Sigmoid colon (tissue), 6 donors: ENCODE measurements at regions not wholly inside any gene's neighbourhood (a gene's known extent, or its start where the extent isn't known, plus 50 kb on each side); places are given as distances from the start of the nearest gene placed in this dataset.

ENCODE experiments used
- DNase-seq: peaks from one replicate; pipeline ENCODE4 v3.0.0-alpha.2; 2019
- H3K27ac ChIP-seq, 4 donors: fragments of 200-600 bp; sonication (generic); one replicate each; pipeline ENCODE4 v1.5.1; 2016 to 2019; ENCODE audit warnings: mild to moderate bottlenecking in 1 of 4
- H3K27me3 ChIP-seq, 3 donors: fragments of 200-600 bp; sonication (generic); one replicate each; pipeline ENCODE4 v1.5.1; 2019; ENCODE audit warnings: mild to moderate bottlenecking in 1 of 3
- H3K36me3 ChIP-seq, 4 donors: fragments of 200-600 bp; sonication (generic); one replicate each; pipeline ENCODE4 v1.5.1; 2016 to 2019
- H3K4me1 ChIP-seq, 4 donors: fragments of 200-600 bp; sonication (generic); one replicate each; pipeline ENCODE4 v1.5.1; 2017 to 2019
- H3K4me3 ChIP-seq, 4 donors: fragments of 200-600 bp; sonication (generic); one replicate each; pipeline ENCODE4 v1.5.1; 2017 to 2019; ENCODE audit warnings: mild to moderate bottlenecking in 2 of 4, moderate library complexity in 1 of 4
- H3K9me3 ChIP-seq, 4 donors: fragments of 200-600 bp in 3 of 4; sonication (generic) in 3 of 4; one replicate each; pipeline versions ENCODE4 v1.5.1 to v1.6.1; 2013 to 2019
- EP300 ChIP-seq, 4 donors: sonication (generic); formaldehyde crosslinking; IDR thresholded peaks; one replicate each; pipeline ENCODE4 v1.6.1; 2017; ENCODE audit warnings: antibody characterized with exemption in 4 of 4
- POLR2A ChIP-seq, 2 donors: fragments of 450-650 bp; IDR thresholded peaks; one replicate each; pipeline ENCODE4 v1.6.1; 2016; ENCODE audit warnings: antibody characterized with exemption in 2 of 2, mild to moderate bottlenecking in 2 of 2, moderate library complexity in 2 of 2
- POLR2AphosphoS5 ChIP-seq, 4 donors: sonication (generic); formaldehyde crosslinking; IDR thresholded peaks; one replicate each; pipeline ENCODE4 v1.6.1; 2017; ENCODE audit warnings: antibody characterized with exemption in 4 of 4
- WGBS, 2 donors: extraction: QIAGEN DNeasy Blood & Tissue Kit; methylation state at CpG; one replicate each; pipeline ENCODE4 v1.1.7; 2013; 5-methylcytosine and 5-hydroxymethylcytosine counted together
- intact Hi-C: fragments of 100-400 bp; cut with DNase I; formaldehyde crosslinking; loops from one replicate; pipeline ENCODE4 v1.15.1; 2023
- TF ChIP-seq, protein P1 (sequence below), 4 experiments: fragments of 450-650 bp in 3 of 4; fragments of 200-600 bp in 1 of 4; IDR thresholded peaks; one replicate each; pipeline ENCODE4 v1.5.1; 2016 to 2019; ENCODE audit warnings: antibody characterized with exemption in 4 of 4, mild to moderate bottlenecking in 3 of 4, moderate library complexity in 2 of 4
- donor health status: healthy with polysubstance abuse.
- donor health status: healthy.

DNA sequence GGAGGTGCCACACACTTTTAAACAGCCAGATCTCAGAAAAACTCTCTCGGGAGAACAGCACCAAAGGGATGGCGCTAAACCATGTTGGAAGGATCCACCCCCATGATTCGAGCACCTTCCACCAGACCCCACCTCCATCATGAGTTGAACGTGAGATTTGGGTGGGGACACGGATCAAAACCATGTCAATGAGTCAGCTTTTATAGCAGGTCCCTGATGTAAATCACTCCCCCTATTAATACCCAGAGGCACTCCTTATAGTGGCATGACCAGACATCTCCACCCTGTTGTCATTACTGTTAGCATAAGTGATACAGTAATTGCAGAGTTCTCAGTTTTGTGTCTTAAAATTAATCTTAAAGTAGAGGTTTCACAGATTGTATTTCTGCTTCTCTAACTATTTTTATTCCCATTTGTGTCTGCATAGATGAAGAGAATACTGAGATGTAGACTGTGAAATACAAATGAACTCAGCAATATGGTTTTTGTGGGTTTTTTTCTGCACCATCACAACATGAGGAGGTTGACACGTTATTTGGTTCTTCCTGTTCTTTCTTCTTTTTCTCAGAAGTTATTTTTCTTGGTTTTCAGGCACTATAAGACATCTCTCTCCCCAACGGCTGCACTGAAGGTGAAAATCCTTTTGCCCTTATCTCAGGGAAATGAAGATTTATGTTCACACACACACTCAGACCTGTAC lies 218.2 kb downstream of the ARL4C start:
- H3K9me3 ChIP-seq: no peaks in the 10 kb centered on the region
- no peak overlapping the region for H3K27ac ChIP-seq
- H3K4me1 ChIP-seq: no peaks in the 10 kb centered on the region
- H3K27me3 ChIP-seq: peaks cover 0 to 3% (median 0%) of the 10 kb centered on the region in 3 donors
- intact Hi-C loops: no loop called here
- TF ChIP-seq POLR2A (IDR thresholded peaks at IDR 0.05) (no peak), EP300 (IDR thresholded peaks at IDR 0.05) (no peak), POLR2AphosphoS5 (IDR thresholded peaks at IDR 0.05) (no peak)
- TF ChIP-seq, protein P1, sequence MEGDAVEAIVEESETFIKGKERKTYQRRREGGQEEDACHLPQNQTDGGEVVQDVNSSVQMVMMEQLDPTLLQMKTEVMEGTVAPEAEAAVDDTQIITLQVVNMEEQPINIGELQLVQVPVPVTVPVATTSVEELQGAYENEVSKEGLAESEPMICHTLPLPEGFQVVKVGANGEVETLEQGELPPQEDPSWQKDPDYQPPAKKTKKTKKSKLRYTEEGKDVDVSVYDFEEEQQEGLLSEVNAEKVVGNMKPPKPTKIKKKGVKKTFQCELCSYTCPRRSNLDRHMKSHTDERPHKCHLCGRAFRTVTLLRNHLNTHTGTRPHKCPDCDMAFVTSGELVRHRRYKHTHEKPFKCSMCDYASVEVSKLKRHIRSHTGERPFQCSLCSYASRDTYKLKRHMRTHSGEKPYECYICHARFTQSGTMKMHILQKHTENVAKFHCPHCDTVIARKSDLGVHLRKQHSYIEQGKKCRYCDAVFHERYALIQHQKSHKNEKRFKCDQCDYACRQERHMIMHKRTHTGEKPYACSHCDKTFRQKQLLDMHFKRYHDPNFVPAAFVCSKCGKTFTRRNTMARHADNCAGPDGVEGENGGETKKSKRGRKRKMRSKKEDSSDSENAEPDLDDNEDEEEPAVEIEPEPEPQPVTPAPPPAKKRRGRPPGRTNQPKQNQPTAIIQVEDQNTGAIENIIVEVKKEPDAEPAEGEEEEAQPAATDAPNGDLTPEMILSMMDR (IDR thresholded peaks at IDR 0.05): no peak
- 74 to 87% methylated on average over 7 of the region's 7 CpGs for WGBS, 2 donors
- no peak for DNase-seq
- H3K36me3 ChIP-seq: no peaks in the 10 kb centered on the region
- no peak overlapping the region for H3K4me3 ChIP-seq

DNA sequence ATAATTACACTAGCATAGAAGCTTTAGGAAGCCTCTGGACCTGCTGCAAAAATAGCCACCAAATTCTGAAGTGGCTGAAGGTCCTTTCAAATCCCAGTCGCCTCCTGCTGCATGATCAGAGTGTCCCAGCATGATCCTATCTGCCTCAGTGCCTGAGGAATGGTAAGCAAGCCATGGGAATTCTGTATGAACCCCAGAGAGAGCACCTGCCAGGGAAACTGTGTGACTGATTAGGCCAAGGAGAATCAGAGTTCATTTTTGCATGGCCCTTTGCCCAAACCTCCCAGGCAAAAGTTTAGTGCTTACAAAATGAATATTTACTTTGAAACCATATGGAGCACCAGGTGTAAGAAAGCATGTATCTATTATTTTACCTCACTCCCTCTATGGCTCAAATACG lies 221.4 kb downstream of the ARL4C start:
- no peak for TF ChIP-seq EP300 (IDR thresholded peaks at IDR 0.05)
- TF ChIP-seq POLR2AphosphoS5 (IDR thresholded peaks at IDR 0.05): no peak
- TF ChIP-seq, protein P1 (IDR thresholded peaks at IDR 0.05): no peak
- no peak for TF ChIP-seq POLR2A (IDR thresholded peaks at IDR 0.05)
- Histone ChIP-seq H3K9me3 (no peaks in the 10 kb centered on the region), H3K36me3 (no peaks in the 10 kb centered on the region), H3K27me3 (peaks cover 0 to 3% (median 0%) of the 10 kb centered on the region in 3 donors), H3K4me3 (no peak overlapping the region), H3K4me1 (no peaks in the 10 kb centered on the region), H3K27ac (no peak overlapping the region)
- DNase-seq: no peak
- WGBS, 2 donors: 27 to 69% methylated on average over 2 of the region's 2 CpGs
- intact Hi-C loops: no loop called here

DNA sequence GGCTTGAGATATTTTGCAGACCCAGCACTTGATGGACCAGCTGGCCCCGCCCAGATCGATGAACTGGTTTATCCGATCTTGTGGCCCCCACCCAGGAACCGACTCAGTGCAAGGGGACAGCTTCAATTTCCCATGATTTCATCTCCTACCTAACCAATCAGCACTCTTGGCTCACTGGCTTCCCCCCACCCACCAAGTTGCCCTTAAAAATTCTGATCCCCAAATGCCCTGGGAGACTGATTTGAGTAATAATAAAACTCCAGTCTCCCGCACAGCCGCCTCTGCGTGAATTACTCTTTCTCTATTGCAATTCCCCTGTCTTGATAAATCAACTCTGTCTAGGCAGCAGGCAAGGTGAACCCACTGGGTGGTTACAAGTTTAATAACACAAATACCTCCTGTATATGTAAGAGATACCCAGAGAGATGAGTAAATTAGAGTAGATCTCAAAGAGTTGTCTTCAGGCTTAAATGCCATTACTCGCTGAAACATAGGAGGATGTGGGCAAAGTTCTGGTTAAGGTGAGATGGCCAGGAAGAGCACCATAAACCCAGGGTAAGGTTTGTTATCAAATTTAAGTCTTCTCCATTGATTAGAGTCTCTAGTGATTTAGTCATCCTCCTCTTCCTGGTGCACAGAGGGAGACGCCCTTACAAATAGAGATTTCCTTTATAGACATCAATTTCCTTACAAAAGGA lies 222.8 kb downstream of the ARL4C start:
- Histone ChIP-seq H3K27me3 (peaks cover 0 to 3% (median 0%) of the 10 kb centered on the region in 3 donors), H3K9me3 (no peaks in the 10 kb centered on the region), H3K36me3 (no peaks in the 10 kb centered on the region), H3K27ac (no peak overlapping the region), H3K4me1 (no peaks in the 10 kb centered on the region), H3K4me3 (no peak overlapping the region)
- DNase-seq: no peak
- WGBS, 2 donors: 75 to 85% methylated on average over 9 of the region's 9 CpGs
- intact Hi-C loops: no loop called here
- TF ChIP-seq, protein P1 (IDR thresholded peaks at IDR 0.05): no peak
- no peak for TF ChIP-seq EP300 (IDR thresholded peaks at IDR 0.05)

DNA sequence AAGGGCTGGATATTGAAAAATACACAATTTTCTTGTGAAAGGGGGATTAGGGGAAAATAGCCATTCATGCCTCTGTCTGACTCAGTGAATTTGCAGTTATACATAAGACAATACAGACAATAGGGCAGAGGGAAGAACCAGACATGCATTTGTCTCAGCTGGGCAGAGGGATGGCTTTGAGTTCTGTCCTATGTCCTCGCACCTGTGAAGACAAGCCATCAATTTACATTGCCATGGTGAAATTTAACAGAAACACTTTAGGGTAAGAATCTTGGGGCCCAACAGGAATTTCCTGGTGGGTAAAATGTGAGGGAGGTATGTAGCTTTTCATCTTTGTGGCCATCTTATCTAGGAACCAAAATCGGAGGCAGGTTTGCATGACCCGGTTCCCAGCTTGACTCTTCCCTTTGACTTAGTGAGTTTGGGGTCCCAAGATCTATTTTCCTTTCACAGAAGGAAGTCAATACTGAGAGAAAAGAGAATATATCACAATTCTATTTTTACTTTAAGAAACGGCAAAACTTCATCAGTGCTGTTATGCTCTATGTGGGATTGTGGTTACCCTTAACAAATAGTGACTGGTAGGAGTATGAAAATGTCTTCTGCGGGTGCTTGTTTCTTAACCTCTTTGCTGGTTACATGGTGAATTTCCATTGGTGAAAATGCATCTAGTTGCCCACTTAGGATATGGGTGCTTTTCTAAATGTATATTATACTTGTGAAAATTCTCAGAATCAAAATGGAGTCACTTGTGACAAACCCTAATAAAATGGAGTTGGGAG lies 221.8 kb downstream of the SPP2 start:
- Histone ChIP-seq H3K9me3 (no peaks in the 10 kb centered on the region), H3K27ac (no peak overlapping the region), H3K4me3 (no peak overlapping the region), H3K36me3 (no peaks in the 10 kb centered on the region), H3K27me3 (peaks cover 0 to 3% (median 0%) of the 10 kb centered on the region in 3 donors), H3K4me1 (no peaks in the 10 kb centered on the region)
- 70 to 89% methylated on average over 5 of the region's 5 CpGs for WGBS, 2 donors
- TF ChIP-seq EP300 (IDR thresholded peaks at IDR 0.05) (no peak), POLR2AphosphoS5 (IDR thresholded peaks at IDR 0.05) (no peak)
- DNase-seq: no peak
- intact Hi-C loops: no loop called here

DNA sequence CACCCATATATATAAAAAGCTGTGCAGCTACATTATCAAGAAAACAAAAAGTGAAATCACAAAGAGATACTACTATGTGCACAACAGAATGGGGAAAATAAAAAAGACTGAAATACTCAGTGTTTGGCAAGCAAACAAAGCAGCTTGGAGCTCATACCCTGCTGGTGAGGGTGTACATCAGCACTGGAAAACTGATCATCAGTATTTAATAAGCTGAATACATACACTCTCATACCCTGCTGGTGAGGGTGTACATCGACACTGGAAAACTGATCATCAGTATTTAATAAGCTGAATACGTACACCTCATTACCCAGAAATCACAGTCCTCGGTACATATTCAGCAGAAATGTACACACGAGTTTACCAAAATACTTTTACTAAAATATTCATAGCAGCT lies 220.8 kb downstream of the SPP2 start:
- Histone ChIP-seq H3K4me3 (no peak overlapping the region), H3K36me3 (no peaks in the 10 kb centered on the region), H3K27me3 (peaks cover 0 to 3% (median 0%) of the 10 kb centered on the region in 3 donors), H3K27ac (no peak overlapping the region), H3K9me3 (no peaks in the 10 kb centered on the region), H3K4me1 (no peaks in the 10 kb centered on the region)
- DNase-seq: no peak
- intact Hi-C loops: no loop called here
- TF ChIP-seq, protein P1 (IDR thresholded peaks at IDR 0.05): no peak
- TF ChIP-seq EP300 (IDR thresholded peaks at IDR 0.05) (no peak), POLR2AphosphoS5 (IDR thresholded peaks at IDR 0.05) (no peak), POLR2A (IDR thresholded peaks at IDR 0.05) (no peak)
- WGBS, 2 donors: 84 to 96% methylated on average over 4 of the region's 4 CpGs
